OCI-LY1 (cell line): ENCODE measurements at regions not wholly inside any gene's neighbourhood (a gene's known extent, or its start where the extent isn't known, plus 50 kb on each side); places are given as distances from the start of the nearest gene placed in this dataset.

ENCODE experiments used
- H2AFZ ChIP-seq: fragments of 200-600 bp; sonication (generic), shearing (Covaris generic); 2 replicates; pipeline ENCODE4 v1.6.0; 2014; ENCODE audit warnings: antibody characterized with exemption, mild to moderate bottlenecking, low read length
- H3F3A ChIP-seq: fragments of 200-600 bp; sonication (generic), shearing (Covaris generic); 2 replicates; pipeline ENCODE4 v1.6.0; 2014; ENCODE audit warnings: mild to moderate bottlenecking, antibody characterized with exemption, low read length, moderate library complexity; ENCODE audit not compliant: insufficient read depth
- H3K27ac ChIP-seq: fragments of 200-600 bp; sonication (generic); 2 replicates; pipeline ENCODE4 v1.5.1; 2014; ENCODE audit warnings: low read length, mixed run types, mild to moderate bottlenecking, low read depth; ENCODE audit not compliant: poor library complexity, severe bottlenecking
- H3K27me3 ChIP-seq: fragments of 200-600 bp; sonication (generic); 2 replicates; pipeline ENCODE4 v1.6.0; 2014; ENCODE audit warnings: antibody characterized with exemption, mild to moderate bottlenecking, low read length, moderate library complexity; ENCODE audit not compliant: insufficient read depth
- H3K36me3 ChIP-seq: fragments of 200-600 bp; sonication (generic); 2 replicates; pipeline ENCODE4 v1.6.1; 2014; ENCODE audit warnings: mild to moderate bottlenecking, antibody characterized with exemption, low read length, moderate library complexity, mixed read lengths; ENCODE audit not compliant: insufficient read depth
- H3K4me1 ChIP-seq: fragments of 200-600 bp; sonication (generic); 2 replicates; pipeline ENCODE4 v1.5.1; 2014; ENCODE audit warnings: mild to moderate bottlenecking, low read length, moderate library complexity; ENCODE audit not compliant: insufficient read depth, severe bottlenecking
- H3K4me2 ChIP-seq: fragments of 200-600 bp; sonication (generic), shearing (Covaris generic); 2 replicates; pipeline ENCODE4 v1.6.1; 2014; ENCODE audit warnings: low read length
- H3K4me3 ChIP-seq: fragments of 200-600 bp; sonication (generic); 2 replicates; pipeline ENCODE4 v1.5.1; 2014; ENCODE audit warnings: low read length, low read depth, mild to moderate bottlenecking, mixed read lengths; ENCODE audit not compliant: poor library complexity, severe bottlenecking
- H3K79me2 ChIP-seq: fragments of 200-600 bp; shearing (Covaris generic); 2 replicates; pipeline ENCODE4 v1.6.1; 2016; ENCODE audit warnings: mixed run types, low read length, mixed read lengths; ENCODE audit not compliant: insufficient read depth
- H3K9ac ChIP-seq: fragments of 200-600 bp; sonication (generic), shearing (Covaris generic); 2 replicates; pipeline ENCODE4 v1.6.1; 2014; ENCODE audit warnings: mild to moderate bottlenecking, low read length, mixed read lengths
- H3K9me2 ChIP-seq: fragments of 200-600 bp; sonication (generic), shearing (Covaris generic); 2 replicates; pipeline ENCODE4 v1.6.1; 2014; ENCODE audit warnings: low read depth, mild to moderate bottlenecking, low read length, mixed read lengths
- H3K9me3 ChIP-seq: fragments of 200-600 bp; shearing (Covaris generic); 2 replicates; pipeline ENCODE4 v1.6.1; 2014; ENCODE audit warnings: low read length, mixed read lengths
- H4K20me1 ChIP-seq: fragments of 200-600 bp; sonication (generic), shearing (Covaris generic); 2 replicates; pipeline ENCODE4 v1.6.0; 2016; ENCODE audit warnings: mild to moderate bottlenecking, low read length; ENCODE audit not compliant: insufficient read depth
- CTCF ChIP-seq: fragments of 200-600 bp; sonication (generic), shearing (Covaris generic); IDR thresholded peaks from 2 replicates; pipeline ENCODE4 v1.5.1; 2017; ENCODE audit warnings: mild to moderate bottlenecking, antibody characterized with exemption, low read length, moderate library complexity, mixed read lengths
- EZH2 ChIP-seq: fragments of 200-600 bp; sonication (generic), shearing (Covaris generic); IDR thresholded peaks from 2 replicates; pipeline ENCODE4 v1.8.0; 2017; ENCODE audit warnings: borderline replicate concordance, mixed run types, mild to moderate bottlenecking, antibody characterized with exemption, low read length, moderate library complexity, mixed read lengths

GRCh38 chr2:35339211-35339610 is 1016.4 kb upstream of the CRIM1 start:
- Histone ChIP-seq H3K79me2 (no peaks in the 10 kb centered on the region), H3K36me3 (no peaks in the 10 kb centered on the region), H3K9me2 (no peaks in the 10 kb centered on the region), H3K27ac (no peak overlapping the region), H3F3A (no peaks in the 10 kb centered on the region), H4K20me1 (no peaks in the 10 kb centered on the region), H3K4me1 (no peaks in the 10 kb centered on the region), H2AFZ (no peak overlapping the region), H3K9ac (no peak overlapping the region), H3K9me3 (no peaks in the 10 kb centered on the region), H3K4me3 (no peak overlapping the region), H3K27me3 (no peaks in the 10 kb centered on the region), H3K4me2 (no peak overlapping the region)
- TF ChIP-seq EZH2, result no peak

- Histone ChIP-seq H3K9ac (no peak overlapping the region), H2AFZ (no peak overlapping the region), H3K27me3 (no peaks in the 10 kb centered on the region), H3K9me2 (no peaks in the 10 kb centered on the region), H3F3A (no peaks in the 10 kb centered on the region), H3K4me1 (no peaks in the 10 kb centered on the region), H3K4me2 (no peak overlapping the region), H4K20me1 (no peaks in the 10 kb centered on the region), H3K9me3 (no peaks in the 10 kb centered on the region), H3K79me2 (no peaks in the 10 kb centered on the region), H3K4me3 (no peak overlapping the region), H3K36me3 (no peaks in the 10 kb centered on the region), H3K27ac (no peak overlapping the region)
- TF ChIP-seq EZH2, result no peak
- no peak for TF ChIP-seq CTCF
Measured at GRCh38 chr2:35337922-35338321, 1017.7 kb upstream of the CRIM1 start.

- Histone ChIP-seq H2AFZ (no peak overlapping the region), H3K4me2 (no peak overlapping the region)
- no peak for TF ChIP-seq CTCF
- TF ChIP-seq EZH2, result no peak
Measured at GRCh38 chr2:35314049-35314448, 1041.5 kb upstream of the CRIM1 start.

GRCh38 chr2:35301369-35301768 is 1054.2 kb upstream of the CRIM1 start:
- no peaks in the 10 kb centered on the region for H3K9me2 ChIP-seq
- H3K4me2 ChIP-seq, result no peak overlapping the region
- no peaks in the 10 kb centered on the region for H3K36me3 ChIP-seq
- TF ChIP-seq EZH2, result no peak
- no peak for TF ChIP-seq CTCF
- H2AFZ ChIP-seq, result no peak overlapping the region
- H3K79me2 ChIP-seq, result no peaks in the 10 kb centered on the region
- H3K27me3 ChIP-seq, result no peaks in the 10 kb centered on the region
- no peaks in the 10 kb centered on the region for H4K20me1 ChIP-seq
- H3K4me1 ChIP-seq, result no peaks in the 10 kb centered on the region
- H3K9me3 ChIP-seq, result no peaks in the 10 kb centered on the region
- H3K9ac ChIP-seq, result no peak overlapping the region
- H3K27ac ChIP-seq, result no peak overlapping the region
- H3F3A ChIP-seq, result no peaks in the 10 kb centered on the region
- H3K4me3 ChIP-seq, result no peak overlapping the region

More at GRCh38 chr2:35314049-35314448, 1041.5 kb upstream of the CRIM1 start:
- no peaks in the 10 kb centered on the region for H3K79me2 ChIP-seq
- no peaks in the 10 kb centered on the region for H3K4me1 ChIP-seq
- no peak overlapping the region for H3K27ac ChIP-seq
- no peaks in the 10 kb centered on the region for H3K9me2 ChIP-seq
- no peaks in the 10 kb centered on the region for H3K9me3 ChIP-seq
- H3K9ac ChIP-seq, result no peak overlapping the region
- H4K20me1 ChIP-seq, result no peaks in the 10 kb centered on the region
- H3K4me3 ChIP-seq, result no peak overlapping the region
- no peaks in the 10 kb centered on the region for H3K36me3 ChIP-seq
- no peaks in the 10 kb centered on the region for H3F3A ChIP-seq
- no peaks in the 10 kb centered on the region for H3K27me3 ChIP-seq
